SU-DHL-6 (cell line): ENCODE measurements at regions not wholly inside any gene's neighbourhood (a gene's known extent, or its start where the extent isn't known, plus 50 kb on each side); places are given as distances from the start of the nearest gene placed in this dataset.
"Not testable (repeated sequence)": the region's sequence is repeated elsewhere in the genome, so short reads cannot be mapped to it uniquely, and the experiment has no call there.

ENCODE experiments used
- H2AFZ ChIP-seq: fragments of 200-600 bp; sonication (generic); 2 replicates; pipeline ENCODE4 v1.6.1; 2014; ENCODE audit warnings: low read depth, mild to moderate bottlenecking, moderate library complexity, mixed read lengths, antibody characterized with exemption, low read length; ENCODE audit not compliant: severe bottlenecking
- H3F3A ChIP-seq: fragments of 200-600 bp; shearing (Covaris generic); 2 replicates; pipeline ENCODE4 v1.6.0; 2016; ENCODE audit warnings: antibody characterized with exemption, mild to moderate bottlenecking; ENCODE audit not compliant: insufficient read depth
- H3K27ac ChIP-seq: fragments of 200-600 bp; sonication (generic); 2 replicates; pipeline ENCODE4 v1.5.1; 2016; ENCODE audit warnings: low read depth, mild to moderate bottlenecking, low read length, moderate library complexity, mixed read lengths
- H3K27me3 ChIP-seq: fragments of 200-600 bp; sonication (generic), shearing (Covaris generic); 2 replicates; pipeline ENCODE4 v1.6.0; 2014; ENCODE audit warnings: mild to moderate bottlenecking, low read length
- H3K36me3 ChIP-seq: fragments of 200-600 bp; sonication (generic); 2 replicates; pipeline ENCODE4 v1.6.1; 2014; ENCODE audit warnings: mild to moderate bottlenecking, low read length, mixed read lengths
- H3K4me2 ChIP-seq: fragments of 300-600, 200-600 bp; shearing (Covaris generic), sonication (generic); 2 replicates; pipeline ENCODE4 v1.6.0; 2014; ENCODE audit warnings: low read length, low read depth, mild to moderate bottlenecking; ENCODE audit not compliant: poor library complexity, severe bottlenecking
- H3K4me3 ChIP-seq: fragments of 200-600 bp; sonication (generic); 2 replicates; pipeline ENCODE4 v1.5.1; 2014; ENCODE audit warnings: antibody characterized with exemption, low read length, mild to moderate bottlenecking, mixed read lengths; ENCODE audit not compliant: insufficient read depth, poor library complexity, severe bottlenecking
- H3K79me2 ChIP-seq: fragments of 200-600 bp; sonication (generic); 2 replicates; pipeline ENCODE4 v1.6.1; 2014; ENCODE audit warnings: mild to moderate bottlenecking, low read length, moderate library complexity; ENCODE audit not compliant: insufficient read depth
- H3K9ac ChIP-seq: fragments of 200-600 bp; sonication (generic); 2 replicates; pipeline ENCODE4 v1.7.0; 2014; ENCODE audit warnings: mild to moderate bottlenecking, low read length
- H3K9me2 ChIP-seq: fragments of 200-600 bp; sonication (generic); replicated peaks from 2 replicates; pipeline ENCODE4 v1.6.1; 2014; ENCODE audit warnings: low read length; ENCODE audit not compliant: insufficient read depth
- H3K9me3 ChIP-seq: fragments of 200-600 bp; sonication (generic); 2 replicates; pipeline ENCODE4 v1.6.1; 2014; ENCODE audit warnings: low read length, mixed read lengths; ENCODE audit not compliant: insufficient read depth
- H4K20me1 ChIP-seq: fragments of 200-600 bp; sonication (generic); 2 replicates; pipeline ENCODE4 v1.6.1; 2014; ENCODE audit warnings: low read depth, mild to moderate bottlenecking, antibody characterized with exemption, low read length, moderate library complexity, mixed read lengths
- CTCF ChIP-seq: fragments of 200-600 bp; sonication (generic); IDR thresholded peaks from one replicate; pipeline ENCODE4 v1.5.1; 2017; ENCODE audit warnings: antibody characterized with exemption, mild to moderate bottlenecking, low read length, moderate library complexity; ENCODE audit not compliant: insufficient read depth, poor library complexity, severe bottlenecking

- not testable (repeated sequence) for H3K27me3 ChIP-seq, H3K4me2 ChIP-seq, H3K9me3 ChIP-seq, H3K9ac ChIP-seq, H3K79me2 ChIP-seq, H3K36me3 ChIP-seq, H3K9me2 ChIP-seq, H3K27ac ChIP-seq, H3K4me3 ChIP-seq, H2AFZ ChIP-seq, H3F3A ChIP-seq, H4K20me1 ChIP-seq
These were observed 79.8 kb downstream of the LGALS9B start for GRCh38 chr17:20387549-20387948.

GRCh38 chr17:20381358-20382300 is 85.7 kb downstream of the LGALS9B start:
- not testable (repeated sequence) for H3K9ac ChIP-seq, H3K27me3 ChIP-seq

GRCh38 chr17:20380625-20381024 is 86.7 kb downstream of the LGALS9B start:
- not testable (repeated sequence) for H3K4me3 ChIP-seq, H3K79me2 ChIP-seq, H3F3A ChIP-seq, H3K9me3 ChIP-seq, H3K36me3 ChIP-seq, H3K9ac ChIP-seq, H4K20me1 ChIP-seq, H2AFZ ChIP-seq, H3K27ac ChIP-seq, H3K27me3 ChIP-seq, H3K4me2 ChIP-seq, H3K9me2 ChIP-seq

More at GRCh38 chr17:20381358-20382300, 85.7 kb downstream of the LGALS9B start:
- not testable (repeated sequence) for H3F3A ChIP-seq, H3K4me3 ChIP-seq, H3K36me3 ChIP-seq, H3K79me2 ChIP-seq, H3K9me2 ChIP-seq, H3K4me2 ChIP-seq, H4K20me1 ChIP-seq, H3K27ac ChIP-seq, H3K9me3 ChIP-seq, H2AFZ ChIP-seq
- peak; percentile 29 for TF ChIP-seq CTCF

GRCh38 chr17:20379251-20379650 is 88.1 kb downstream of the LGALS9B start:
- not testable (repeated sequence) for H3K27ac ChIP-seq

GRCh38 chr17:20376642-20377041 is 90.7 kb downstream of the LGALS9B start:
- H3K9me2 ChIP-seq, H3K36me3 ChIP-seq, H3K9ac ChIP-seq, H2AFZ ChIP-seq, H3F3A ChIP-seq, H3K27me3 ChIP-seq, H3K27ac ChIP-seq, H3K4me3 ChIP-seq, H3K4me2 ChIP-seq, H3K9me3 ChIP-seq, H4K20me1 ChIP-seq, H3K79me2 ChIP-seq: not testable (repeated sequence)

More at GRCh38 chr17:20379251-20379650, 88.1 kb downstream of the LGALS9B start:
- H4K20me1 ChIP-seq, H3K4me3 ChIP-seq, H2AFZ ChIP-seq, H3F3A ChIP-seq, H3K36me3 ChIP-seq, H3K27me3 ChIP-seq, H3K9me3 ChIP-seq, H3K9me2 ChIP-seq, H3K79me2 ChIP-seq, H3K4me2 ChIP-seq, H3K9ac ChIP-seq: not testable (repeated sequence)

GRCh38 chr17:20375745-20376144 is 91.6 kb downstream of the LGALS9B start:
- H3K4me2 ChIP-seq, H3K9me2 ChIP-seq, H3K9ac ChIP-seq, H3K36me3 ChIP-seq, H3K9me3 ChIP-seq, H3K4me3 ChIP-seq, H3K79me2 ChIP-seq, H2AFZ ChIP-seq, H3F3A ChIP-seq, H4K20me1 ChIP-seq, H3K27me3 ChIP-seq, H3K27ac ChIP-seq: not testable (repeated sequence)
